ENCODE measurements at regions not wholly inside any gene's neighbourhood (a gene's known extent, or its start where the extent isn't known, plus 50 kb on each side); places are given as distances from the start of the nearest gene placed in this dataset.

DNA sequence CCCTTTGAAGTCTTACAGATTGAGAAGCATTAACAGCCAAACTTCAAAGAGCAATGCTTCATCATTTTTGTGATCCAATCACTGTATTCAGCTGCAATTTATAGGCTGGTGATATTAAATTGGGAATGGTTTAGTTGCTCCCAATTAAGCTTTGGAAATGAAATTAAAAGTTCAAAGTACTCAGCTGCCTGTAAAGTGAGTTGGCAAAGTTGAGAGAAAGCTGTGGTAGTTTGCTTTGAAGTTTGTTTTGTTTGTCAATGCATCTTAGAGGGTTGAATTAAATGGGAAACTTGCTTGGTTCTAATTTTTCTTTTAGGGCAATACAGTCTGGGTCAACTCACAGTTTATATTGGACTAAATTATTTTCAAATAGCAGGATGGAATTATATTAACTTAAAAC is 238.4 kb upstream of the CTSO start:
- TF ChIP-seq, protein P1, sequence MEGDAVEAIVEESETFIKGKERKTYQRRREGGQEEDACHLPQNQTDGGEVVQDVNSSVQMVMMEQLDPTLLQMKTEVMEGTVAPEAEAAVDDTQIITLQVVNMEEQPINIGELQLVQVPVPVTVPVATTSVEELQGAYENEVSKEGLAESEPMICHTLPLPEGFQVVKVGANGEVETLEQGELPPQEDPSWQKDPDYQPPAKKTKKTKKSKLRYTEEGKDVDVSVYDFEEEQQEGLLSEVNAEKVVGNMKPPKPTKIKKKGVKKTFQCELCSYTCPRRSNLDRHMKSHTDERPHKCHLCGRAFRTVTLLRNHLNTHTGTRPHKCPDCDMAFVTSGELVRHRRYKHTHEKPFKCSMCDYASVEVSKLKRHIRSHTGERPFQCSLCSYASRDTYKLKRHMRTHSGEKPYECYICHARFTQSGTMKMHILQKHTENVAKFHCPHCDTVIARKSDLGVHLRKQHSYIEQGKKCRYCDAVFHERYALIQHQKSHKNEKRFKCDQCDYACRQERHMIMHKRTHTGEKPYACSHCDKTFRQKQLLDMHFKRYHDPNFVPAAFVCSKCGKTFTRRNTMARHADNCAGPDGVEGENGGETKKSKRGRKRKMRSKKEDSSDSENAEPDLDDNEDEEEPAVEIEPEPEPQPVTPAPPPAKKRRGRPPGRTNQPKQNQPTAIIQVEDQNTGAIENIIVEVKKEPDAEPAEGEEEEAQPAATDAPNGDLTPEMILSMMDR (IDR thresholded peaks at IDR 0.05; ENCODE audit: borderline replicate concordance, extremely low read depth, low read length, poor library complexity, severe bottlenecking) = no peak
- TF ChIP-seq EZH2 (IDR thresholded peaks at IDR 0.05; ENCODE audit: borderline replicate concordance, low read depth, low read length, severe bottlenecking) = no peak
